ENCODE measurements at regions not wholly inside any gene's neighbourhood (a gene's known extent, or its start where the extent isn't known, plus 50 kb on each side); places are given as distances from the start of the nearest gene placed in this dataset.
"Not testable (repeated sequence)": the region's sequence is repeated elsewhere in the genome, so short reads cannot be mapped to it uniquely, and the experiment has no call there.

GRCh38 chr3:24690777-24691176 lies 196.1 kb upstream of the THRB start:
- CTCF ChIA-PET (ENCODE audit: unreplicated experiment), result no interaction called here
- no TSS peak for BruUV-seq (replicated peaks)
- no peaks in the 10 kb centered on the region for H3K9me3 ChIP-seq (ENCODE audit: low read length)
- no peaks in the 10 kb centered on the region for H4K20me1 ChIP-seq (ENCODE audit: insufficient read depth, low read length)
- H2AFZ ChIP-seq (ENCODE audit: low read length), result no peak overlapping the region
- no peak overlapping the region for H3K27ac ChIP-seq (ENCODE audit: low read depth, low read length, poor library complexity, severe bottlenecking)
- no peaks in the 10 kb centered on the region for H3K9me2 ChIP-seq (ENCODE audit: insufficient read depth, low read length)
- no peaks in the 10 kb centered on the region for H3K4me1 ChIP-seq (ENCODE audit: insufficient read depth, low read length, poor library complexity, severe bottlenecking)
- POLR2A ChIA-PET, result no interaction called here
- no peak for TF ChIP-seq EZH2phosphoT487 (IDR thresholded peaks at IDR 0.05; ENCODE audit: borderline replicate concordance, low read depth, low read length)
- TF ChIP-seq, protein P1, sequence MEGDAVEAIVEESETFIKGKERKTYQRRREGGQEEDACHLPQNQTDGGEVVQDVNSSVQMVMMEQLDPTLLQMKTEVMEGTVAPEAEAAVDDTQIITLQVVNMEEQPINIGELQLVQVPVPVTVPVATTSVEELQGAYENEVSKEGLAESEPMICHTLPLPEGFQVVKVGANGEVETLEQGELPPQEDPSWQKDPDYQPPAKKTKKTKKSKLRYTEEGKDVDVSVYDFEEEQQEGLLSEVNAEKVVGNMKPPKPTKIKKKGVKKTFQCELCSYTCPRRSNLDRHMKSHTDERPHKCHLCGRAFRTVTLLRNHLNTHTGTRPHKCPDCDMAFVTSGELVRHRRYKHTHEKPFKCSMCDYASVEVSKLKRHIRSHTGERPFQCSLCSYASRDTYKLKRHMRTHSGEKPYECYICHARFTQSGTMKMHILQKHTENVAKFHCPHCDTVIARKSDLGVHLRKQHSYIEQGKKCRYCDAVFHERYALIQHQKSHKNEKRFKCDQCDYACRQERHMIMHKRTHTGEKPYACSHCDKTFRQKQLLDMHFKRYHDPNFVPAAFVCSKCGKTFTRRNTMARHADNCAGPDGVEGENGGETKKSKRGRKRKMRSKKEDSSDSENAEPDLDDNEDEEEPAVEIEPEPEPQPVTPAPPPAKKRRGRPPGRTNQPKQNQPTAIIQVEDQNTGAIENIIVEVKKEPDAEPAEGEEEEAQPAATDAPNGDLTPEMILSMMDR (conservative IDR thresholded peaks at IDR 0.05; ENCODE audit: low read length), result no peak
- DNase-seq (ENCODE audit: low spot score), result no peak
- intact Hi-C loops (cut with micrococcal nuclease; ENCODE audit: unreplicated experiment), result no loop called here
- no peaks in the 10 kb centered on the region for H3K79me2 ChIP-seq (ENCODE audit: insufficient read depth, low read depth, low read length)
- H3K36me3 ChIP-seq (ENCODE audit: insufficient read depth, low read length), result no peaks in the 10 kb centered on the region
- no peak overlapping the region for H3K4me2 ChIP-seq (ENCODE audit: low read length)
- H3K4me3 ChIP-seq (ENCODE audit: low read depth, low read length, poor library complexity, severe bottlenecking), result no peak overlapping the region

DNA sequence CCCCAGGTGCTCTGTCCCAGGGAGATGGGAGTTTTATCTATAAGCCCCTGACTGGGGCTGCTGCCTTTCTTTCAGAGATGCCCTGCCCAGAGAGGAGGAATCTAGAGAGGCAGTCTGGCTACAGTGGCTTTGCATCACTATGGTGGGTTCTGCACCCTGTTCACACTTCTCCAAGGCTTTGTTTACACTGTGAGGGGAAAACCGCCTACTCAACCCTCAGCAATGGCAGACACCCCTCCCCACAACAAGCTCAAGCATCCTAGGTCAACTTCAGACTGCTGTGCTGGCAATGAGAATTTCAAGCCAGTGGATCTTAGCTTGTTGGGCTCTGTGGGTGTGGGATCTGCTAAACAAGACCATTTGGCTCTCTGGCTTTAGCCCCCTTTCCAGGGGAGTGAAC lies 204.4 kb upstream of the THRB start:
- H3K79me2 ChIP-seq (ENCODE audit: insufficient read depth, low read depth, low read length); H3K4me2 ChIP-seq (ENCODE audit: low read length); DNase-seq (ENCODE audit: low spot score); intact Hi-C loops (cut with micrococcal nuclease; ENCODE audit: unreplicated experiment); H4K20me1 ChIP-seq (ENCODE audit: insufficient read depth, low read length); H3K27ac ChIP-seq (ENCODE audit: low read depth, low read length, poor library complexity, severe bottlenecking); H3K9me3 ChIP-seq (ENCODE audit: low read length); H3K4me1 ChIP-seq (ENCODE audit: insufficient read depth, low read length, poor library complexity, severe bottlenecking); H3K4me3 ChIP-seq (ENCODE audit: low read depth, low read length, poor library complexity, severe bottlenecking); CTCF ChIA-PET (ENCODE audit: unreplicated experiment); H3K9me2 ChIP-seq (ENCODE audit: insufficient read depth, low read length); H3K36me3 ChIP-seq (ENCODE audit: insufficient read depth, low read length); H2AFZ ChIP-seq (ENCODE audit: low read length); BruUV-seq (replicated peaks); POLR2A ChIA-PET: not testable (repeated sequence)

DNA sequence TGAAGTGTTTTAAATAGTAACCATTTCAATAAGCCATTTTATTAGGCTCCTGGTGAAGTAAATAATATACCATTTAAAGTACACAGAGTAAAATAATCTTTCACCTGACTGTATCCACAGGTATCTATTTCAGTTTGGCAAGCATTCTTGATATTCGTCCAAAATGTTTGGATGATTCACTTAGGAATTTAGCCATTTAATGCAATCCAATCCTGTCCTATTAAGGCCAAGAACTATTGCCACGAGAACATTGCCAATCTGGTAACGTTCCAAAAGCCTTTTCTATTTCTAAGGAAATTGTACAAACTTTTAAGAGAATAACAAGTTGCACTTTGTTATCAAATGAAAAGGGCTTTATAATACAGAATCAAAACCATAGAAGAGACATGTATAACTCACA lies 209.8 kb upstream of the THRB start:
- Histone ChIP-seq H3K27ac (ENCODE audit: low read depth, low read length, poor library complexity, severe bottlenecking) (no peak overlapping the region), H3K9me2 (ENCODE audit: insufficient read depth, low read length) (no peaks in the 10 kb centered on the region), H3K4me1 (ENCODE audit: insufficient read depth, low read length, poor library complexity, severe bottlenecking) (no peaks in the 10 kb centered on the region), H3K9me3 (ENCODE audit: low read length) (no peaks in the 10 kb centered on the region), H2AFZ (ENCODE audit: low read length) (no peak overlapping the region), H3K36me3 (ENCODE audit: insufficient read depth, low read length) (no peaks in the 10 kb centered on the region), H4K20me1 (ENCODE audit: insufficient read depth, low read length) (no peaks in the 10 kb centered on the region), H3K4me2 (ENCODE audit: low read length) (no peak overlapping the region), H3K79me2 (ENCODE audit: insufficient read depth, low read depth, low read length) (no peaks in the 10 kb centered on the region), H3K4me3 (ENCODE audit: low read depth, low read length, poor library complexity, severe bottlenecking) (no peak overlapping the region)
- POLR2A ChIA-PET, result no interaction called here
- TF ChIP-seq, protein P1 (conservative IDR thresholded peaks at IDR 0.05; ENCODE audit: low read length), result no peak
- TF ChIP-seq EZH2phosphoT487 (IDR thresholded peaks at IDR 0.05; ENCODE audit: borderline replicate concordance, low read depth, low read length), result no peak
- no peak for DNase-seq (ENCODE audit: low spot score)
- intact Hi-C loops (cut with micrococcal nuclease; ENCODE audit: unreplicated experiment), result no loop called here
- CTCF ChIA-PET (ENCODE audit: unreplicated experiment), result no interaction called here
- no TSS peak for BruUV-seq (replicated peaks)

All from OCI-LY7 (cell line).